H9 (cell line): ENCODE measurements at regions not wholly inside any gene's neighbourhood (a gene's known extent, or its start where the extent isn't known, plus 50 kb on each side); places are given as distances from the start of the nearest gene placed in this dataset.
A peak's percentile ranks its signal among the peaks of the same experiment; 100 is the strongest.

Source experiments
- DNase-seq: peaks from one replicate; pipeline ENCODE4 v3.0.0-alpha.2; 2017
- H2AFZ ChIP-seq: one replicate; pipeline ENCODE4 v1.6.1; 2013; ENCODE audit warnings: mild to moderate bottlenecking, low read length, control low read depth, moderate library complexity
- H2AK5ac ChIP-seq: 2 replicates; pipeline ENCODE4 v1.6.1; 2013; ENCODE audit warnings: low read length, control low read depth, mixed read lengths; ENCODE audit not compliant: insufficient read length
- H2BK120ac ChIP-seq: one replicate; pipeline ENCODE4 v1.6.1; 2013; ENCODE audit warnings: low read depth, mild to moderate bottlenecking, low read length, control low read depth, inconsistent platforms; ENCODE audit not compliant: poor library complexity, severe bottlenecking
- H2BK12ac ChIP-seq: 2 replicates; pipeline ENCODE4 v1.6.1; 2013; ENCODE audit warnings: low read length, control low read depth, mixed read lengths, low read depth; ENCODE audit not compliant: insufficient read length
- H2BK15ac ChIP-seq: 2 replicates; pipeline ENCODE4 v1.6.1; 2013; ENCODE audit warnings: low read depth, low read length, control low read depth
- H2BK20ac ChIP-seq: one replicate; pipeline ENCODE4 v1.6.1; 2013; ENCODE audit warnings: low read depth, mild to moderate bottlenecking, low read length, control low read depth, inconsistent platforms; ENCODE audit not compliant: poor library complexity, severe bottlenecking
- H2BK5ac ChIP-seq: 2 replicates; pipeline ENCODE4 v1.6.1; 2013; ENCODE audit warnings: low read length, control low read depth, mixed read lengths; ENCODE audit not compliant: insufficient read length
- H3K14ac ChIP-seq: 2 replicates; pipeline ENCODE4 v1.6.1; 2013; ENCODE audit warnings: low read length, control low read depth; ENCODE audit not compliant: insufficient read depth
- H3K18ac ChIP-seq: 2 replicates; pipeline ENCODE4 v1.6.1; 2013; ENCODE audit warnings: low read depth, mild to moderate bottlenecking, mixed read lengths, low read length, control low read depth; ENCODE audit not compliant: insufficient read length
- H3K23ac ChIP-seq: 2 replicates; pipeline ENCODE4 v1.6.1; 2013; ENCODE audit warnings: low read length, control low read depth, mixed read lengths, low read depth; ENCODE audit not compliant: insufficient read length
- H3K23me2 ChIP-seq: 2 replicates; pipeline ENCODE4 v1.6.1; 2013; ENCODE audit warnings: low read depth, mild to moderate bottlenecking, mixed read lengths, low read length, control low read depth; ENCODE audit not compliant: insufficient read length, poor library complexity, severe bottlenecking
- H3K27ac ChIP-seq: 2 replicates; pipeline ENCODE4 v1.5.1; 2013; ENCODE audit warnings: low read length, control low read depth, mixed read lengths, low read depth; ENCODE audit not compliant: insufficient read length
- H3K27me3 ChIP-seq: 2 replicates; pipeline ENCODE4 v1.6.1; 2013; ENCODE audit warnings: low read length, control low read depth, inconsistent platforms; ENCODE audit not compliant: insufficient read depth
- H3K4ac ChIP-seq: 2 replicates; pipeline ENCODE4 v1.6.1; 2013; ENCODE audit warnings: low read depth, mild to moderate bottlenecking, control low read depth, inconsistent platforms, low read length, moderate library complexity
- H3K4me1 ChIP-seq: 2 replicates; pipeline ENCODE4 v1.6.1; 2013; ENCODE audit warnings: low read length, control low read depth, inconsistent platforms; ENCODE audit not compliant: insufficient read depth
- H3K4me2 ChIP-seq: 2 replicates; pipeline ENCODE4 v1.6.1; 2013; ENCODE audit warnings: low read length, control low read depth, mixed read lengths; ENCODE audit not compliant: insufficient read length, insufficient read depth
- H3K56ac ChIP-seq: 2 replicates; pipeline ENCODE4 v1.6.1; 2013; ENCODE audit warnings: low read depth, mild to moderate bottlenecking, mixed read lengths, low read length, control low read depth; ENCODE audit not compliant: insufficient read length
- H3K79me1 ChIP-seq: 2 replicates; pipeline ENCODE4 v1.6.1; 2013; ENCODE audit warnings: low read depth, mild to moderate bottlenecking, moderate library complexity, low read length, control low read depth, inconsistent platforms; ENCODE audit not compliant: insufficient read depth, poor library complexity, severe bottlenecking
- H3K79me2 ChIP-seq: 2 replicates; pipeline ENCODE4 v1.6.1; 2013; ENCODE audit warnings: low read length, control low read depth, inconsistent platforms; ENCODE audit not compliant: insufficient read depth
- H3K9ac ChIP-seq: 2 replicates; pipeline ENCODE4 v1.6.1; 2013; ENCODE audit warnings: low read length, control low read depth, mixed read lengths; ENCODE audit not compliant: insufficient read length; ENCODE audit errors: extremely low read depth
- H3K9me3 ChIP-seq: one replicate; pipeline ENCODE4 v1.6.1; 2013; ENCODE audit warnings: low read depth, low read length, inconsistent platforms; ENCODE audit not compliant: control insufficient read depth
- H3T11ph ChIP-seq: one replicate; pipeline ENCODE4 v1.6.1; 2013; ENCODE audit warnings: mild to moderate bottlenecking, low read length, control low read depth, inconsistent platforms
- H4K20me1 ChIP-seq: one replicate; pipeline ENCODE4 v1.6.1; 2013; ENCODE audit not compliant: control insufficient read depth, insufficient read length, insufficient read depth
- H4K5ac ChIP-seq: 2 replicates; pipeline ENCODE4 v1.6.1; 2013; ENCODE audit warnings: low read depth, mild to moderate bottlenecking, mixed read lengths, low read length, control low read depth; ENCODE audit not compliant: insufficient read length
- H4K8ac ChIP-seq: replicated peaks from 2 replicates; pipeline ENCODE4 v1.6.1; 2013; ENCODE audit warnings: low read length, control low read depth, mixed read lengths, low read depth; ENCODE audit not compliant: insufficient read length
- H4K91ac ChIP-seq: 2 replicates; pipeline ENCODE4 v1.6.1; 2013; ENCODE audit warnings: low read depth, mild to moderate bottlenecking, moderate library complexity, mixed read lengths, low read length, control low read depth; ENCODE audit not compliant: insufficient read length
- H3K27ac Mint-ChIP-seq, 3 experiments: 2 replicates in 2 of 3; 3 replicates in 1 of 3; pipeline ENCODE4 v1.8.0; 2020 to 2021; ENCODE audit warnings: mixed read lengths in 3 of 3, mild to moderate bottlenecking in 1 of 3, moderate library complexity in 1 of 3
- H3K27me3 Mint-ChIP-seq: 2 replicates; pipeline ENCODE4 v1.8.0; 2021; ENCODE audit warnings: low read depth, mild to moderate bottlenecking, moderate library complexity, mixed read lengths
- H3K36me3 Mint-ChIP-seq, 3 experiments: 2 replicates in 2 of 3; 3 replicates in 1 of 3; pipeline ENCODE4 v1.8.0; 2020 to 2021; ENCODE audit warnings: low read depth in 3 of 3, mixed read lengths in 3 of 3; ENCODE audit not compliant: insufficient read depth in 1 of 3
- H3K4me1 Mint-ChIP-seq, 2 experiments: 2 replicates each; pipeline ENCODE4 v1.8.0; 2020; ENCODE audit warnings: mixed read lengths in 2 of 2
- H3K4me3 Mint-ChIP-seq, 2 experiments: 2 replicates in 1 of 2; 3 replicates in 1 of 2; pipeline ENCODE4 v1.8.0; 2020 to 2021; ENCODE audit warnings: mild to moderate bottlenecking in 2 of 2, mixed read lengths in 2 of 2, moderate library complexity in 1 of 2
- H3K9me3 Mint-ChIP-seq, 2 experiments: 2 replicates in 1 of 2; 3 replicates in 1 of 2; pipeline ENCODE4 v1.8.0; 2020; ENCODE audit warnings: mild to moderate bottlenecking in 2 of 2, mixed read lengths in 2 of 2, moderate library complexity in 1 of 2
- WGBS: extraction: QIAGEN DNeasy Blood & Tissue Kit; methylation state at CpG from one replicate; pipeline ENCODE4 v1.1.7; 2013; ENCODE audit warnings: missing lambda C conversion rate, low lambda C conversion rate, mixed read lengths; ENCODE audit not compliant: insufficient read length; ENCODE audit errors: extremely low coverage; 5-methylcytosine and 5-hydroxymethylcytosine counted together
- TF ChIP-seq, protein P1 (sequence below): fragments of 200-600 bp; sonication (generic); conservative IDR thresholded peaks from 3 replicates; pipeline ENCODE4 v1.8.0; 2021; ENCODE audit warnings: antibody characterized with exemption, mild to moderate bottlenecking

DNA sequence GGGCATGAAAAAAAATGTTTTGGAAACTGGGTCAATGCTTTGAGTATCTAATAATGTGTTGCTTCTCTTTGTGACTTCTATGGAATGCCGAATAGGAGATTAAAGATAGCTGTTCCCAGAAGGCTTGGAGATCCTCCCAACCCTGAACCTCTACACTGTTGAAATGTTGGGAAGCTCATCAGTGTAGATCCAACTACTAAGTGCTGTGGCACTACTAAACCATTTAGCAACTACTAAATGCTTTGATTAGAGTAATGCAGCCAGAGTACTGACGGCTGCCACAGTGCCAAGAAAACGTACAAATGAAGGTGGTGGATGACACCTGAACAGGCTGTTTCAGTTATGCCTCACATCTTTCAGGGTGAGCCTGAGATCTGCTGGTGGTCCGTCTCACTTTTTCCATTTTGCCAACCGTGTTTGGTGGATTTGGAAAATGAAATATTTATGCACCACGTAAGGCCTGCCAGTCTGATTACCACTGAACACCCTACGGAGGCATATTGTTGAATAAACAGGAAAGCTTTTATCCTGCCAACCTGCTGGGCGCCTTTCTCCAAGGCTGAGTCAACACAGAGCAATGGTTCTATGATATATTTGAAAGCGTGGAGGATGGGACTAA, 938.0 kb upstream of the FLRT2 start:
- Histone ChIP-seq H4K8ac (no peak overlapping the region), H3K4ac (no peak overlapping the region), H3K23me2 (no peaks in the 10 kb centered on the region), H4K91ac (no peak overlapping the region), H3K27ac (no peak overlapping the region), H3K27me3 (no peaks in the 10 kb centered on the region), H3K79me2 (no peaks in the 10 kb centered on the region), H3K18ac (no peak overlapping the region), H3K9ac (no peak overlapping the region), H2BK12ac (no peak overlapping the region), H3K4me1 (peaks cover 4% of the 10 kb centered on the region; the same call in 1 of the 2 replicates), H3K56ac (no peak overlapping the region), H2AFZ (no peak overlapping the region), H2AK5ac (no peak overlapping the region), H2BK120ac (no peak overlapping the region), H4K20me1 (peaks cover 2% of the 10 kb centered on the region), H3K14ac (no peak overlapping the region), H4K5ac (no peak overlapping the region), H2BK20ac (no peak overlapping the region), H3K23ac (no peak overlapping the region), H2BK15ac (no peak overlapping the region), H3T11ph (no peak overlapping the region), H3K79me1 (no peaks in the 10 kb centered on the region), H3K4me2 (no peak overlapping the region), H2BK5ac (no peak overlapping the region), H3K9me3 (no peaks in the 10 kb centered on the region)
- H3K36me3 Mint-ChIP-seq, result no peaks in the 10 kb centered on the region
- H3K27ac Mint-ChIP-seq, result peak overlapping the region in 1 of 3 experiments; percentile 49; a peak in 1 of 7 replicates
- H3K9me3 Mint-ChIP-seq, result no peaks in the 10 kb centered on the region; a peak in 1 of 5 replicates
- H3K27me3 Mint-ChIP-seq, result no peaks in the 10 kb centered on the region; the same call in 1 of the 2 replicates
- H3K4me3 Mint-ChIP-seq, result no peak overlapping the region
- H3K4me1 Mint-ChIP-seq, result peaks cover 5 to 8% of the 10 kb centered on the region in 2 experiments
- DNase-seq, result no peak
- WGBS, result no CpG with 5 or more reads among the region's 9 CpGs
- TF ChIP-seq, protein P1, sequence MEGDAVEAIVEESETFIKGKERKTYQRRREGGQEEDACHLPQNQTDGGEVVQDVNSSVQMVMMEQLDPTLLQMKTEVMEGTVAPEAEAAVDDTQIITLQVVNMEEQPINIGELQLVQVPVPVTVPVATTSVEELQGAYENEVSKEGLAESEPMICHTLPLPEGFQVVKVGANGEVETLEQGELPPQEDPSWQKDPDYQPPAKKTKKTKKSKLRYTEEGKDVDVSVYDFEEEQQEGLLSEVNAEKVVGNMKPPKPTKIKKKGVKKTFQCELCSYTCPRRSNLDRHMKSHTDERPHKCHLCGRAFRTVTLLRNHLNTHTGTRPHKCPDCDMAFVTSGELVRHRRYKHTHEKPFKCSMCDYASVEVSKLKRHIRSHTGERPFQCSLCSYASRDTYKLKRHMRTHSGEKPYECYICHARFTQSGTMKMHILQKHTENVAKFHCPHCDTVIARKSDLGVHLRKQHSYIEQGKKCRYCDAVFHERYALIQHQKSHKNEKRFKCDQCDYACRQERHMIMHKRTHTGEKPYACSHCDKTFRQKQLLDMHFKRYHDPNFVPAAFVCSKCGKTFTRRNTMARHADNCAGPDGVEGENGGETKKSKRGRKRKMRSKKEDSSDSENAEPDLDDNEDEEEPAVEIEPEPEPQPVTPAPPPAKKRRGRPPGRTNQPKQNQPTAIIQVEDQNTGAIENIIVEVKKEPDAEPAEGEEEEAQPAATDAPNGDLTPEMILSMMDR, result no peak
